ENCODE measurements at regions not wholly inside any gene's neighbourhood (a gene's known extent, or its start where the extent isn't known, plus 50 kb on each side); places are given as distances from the start of the nearest gene placed in this dataset.

DNA sequence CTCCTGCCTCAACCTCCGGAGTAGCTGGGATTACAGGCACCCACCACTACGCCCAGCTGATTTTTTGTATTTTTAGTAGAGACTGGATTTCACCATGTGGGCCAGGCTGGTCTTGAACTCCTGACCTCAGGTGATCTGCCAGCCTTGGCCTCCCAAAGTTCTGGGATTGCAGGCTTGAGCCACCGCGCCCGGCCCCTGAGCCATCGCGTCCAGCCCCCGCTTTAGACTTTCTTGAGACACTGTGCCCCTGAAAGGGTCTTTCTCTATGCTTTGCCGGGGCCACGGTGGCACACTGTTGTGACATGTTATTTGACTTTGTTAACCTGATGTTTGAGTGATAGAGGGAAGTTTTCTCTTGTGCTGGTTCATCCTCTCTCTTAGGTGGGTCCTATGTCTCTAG lies 186.4 kb downstream of the BTG1 start:
- no peak for DNase-seq

DNA sequence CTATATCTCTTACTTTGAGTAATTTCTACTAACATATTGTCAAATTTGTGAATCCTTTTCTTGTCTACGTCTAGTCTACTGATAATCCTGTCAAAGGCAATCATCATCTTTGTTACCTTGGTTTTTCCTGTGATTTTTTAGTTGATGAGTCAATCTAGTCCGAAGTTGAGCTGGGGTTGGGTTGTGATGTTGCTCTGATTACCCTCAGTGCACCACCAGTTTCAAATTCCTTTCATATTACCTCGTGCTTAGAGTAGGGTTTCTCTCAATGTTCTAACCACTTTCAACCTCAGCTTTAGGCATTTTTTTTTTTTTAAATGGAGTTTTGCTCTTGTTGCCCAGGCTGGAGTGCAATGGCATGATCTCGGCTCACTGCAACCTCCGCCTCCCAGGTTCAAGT lies 186.8 kb downstream of the BTG1 start:
- DNase-seq = no peak

DNA sequence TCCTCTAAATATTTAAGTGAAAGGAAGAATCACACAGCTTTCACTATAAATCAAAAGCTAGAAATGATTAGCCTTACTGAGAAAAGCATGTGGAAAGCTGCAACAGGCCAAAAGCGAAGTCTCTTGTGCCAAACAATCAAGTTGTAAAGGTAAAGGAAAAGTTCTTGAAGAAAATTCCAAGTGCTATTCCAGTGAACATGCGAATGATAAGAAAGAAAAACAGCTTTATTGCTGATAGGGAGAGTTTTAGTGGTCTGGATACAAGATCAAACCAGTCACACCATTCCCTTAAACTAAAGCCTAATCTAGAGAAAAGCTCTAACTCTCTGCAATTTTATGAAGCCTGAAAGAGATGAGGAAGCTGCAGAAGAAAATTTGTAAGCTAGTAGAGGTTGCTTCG lies 190.9 kb downstream of the BTG1 start:
- no peak for DNase-seq

DNA sequence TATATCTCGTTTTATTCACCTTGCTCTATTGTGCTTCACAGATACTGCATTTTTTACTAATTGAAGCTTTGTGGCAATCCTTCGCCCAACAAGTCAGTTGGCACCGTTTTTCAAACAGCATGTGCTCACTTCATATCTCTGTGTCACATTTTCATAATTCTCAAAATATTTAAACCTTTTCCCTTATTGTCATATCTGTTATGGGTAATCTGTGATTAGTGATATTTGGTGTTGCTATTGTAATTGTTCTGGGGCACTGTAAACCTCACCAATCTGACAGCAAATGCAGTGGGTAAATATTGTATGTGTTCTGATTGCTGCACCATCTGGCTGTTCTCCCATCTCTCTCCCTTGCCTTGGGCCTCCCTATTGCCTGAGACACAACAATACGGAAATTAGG lies 191.3 kb downstream of the BTG1 start:
- no peak for DNase-seq

GRCh38 chr12:91952916-91953315 lies 192.7 kb downstream of the BTG1 start:
- no peak for DNase-seq

GRCh38 chr12:91951571-91951970 lies 194.1 kb downstream of the BTG1 start:
- no peak for DNase-seq

DNA sequence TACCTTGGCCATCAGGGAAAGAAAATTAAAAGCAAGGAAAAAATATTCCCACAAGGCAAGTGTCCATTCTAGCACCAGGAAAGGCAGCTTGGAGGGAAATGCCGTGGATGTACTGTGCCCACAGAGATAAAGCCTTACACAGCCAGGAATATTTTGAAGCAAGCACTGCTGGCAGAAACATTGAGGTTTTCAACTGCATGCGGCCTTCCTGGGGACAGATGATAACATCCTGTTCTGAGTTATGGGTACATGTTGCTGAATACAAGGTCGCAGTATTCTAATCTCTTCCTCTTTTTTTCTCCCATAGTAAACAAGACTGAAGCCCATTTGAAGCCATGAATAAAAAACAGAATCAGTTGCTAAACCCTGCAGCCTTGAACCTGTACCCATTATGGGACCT lies 197.1 kb downstream of the BTG1 start:
- no peak for DNase-seq

DNA sequence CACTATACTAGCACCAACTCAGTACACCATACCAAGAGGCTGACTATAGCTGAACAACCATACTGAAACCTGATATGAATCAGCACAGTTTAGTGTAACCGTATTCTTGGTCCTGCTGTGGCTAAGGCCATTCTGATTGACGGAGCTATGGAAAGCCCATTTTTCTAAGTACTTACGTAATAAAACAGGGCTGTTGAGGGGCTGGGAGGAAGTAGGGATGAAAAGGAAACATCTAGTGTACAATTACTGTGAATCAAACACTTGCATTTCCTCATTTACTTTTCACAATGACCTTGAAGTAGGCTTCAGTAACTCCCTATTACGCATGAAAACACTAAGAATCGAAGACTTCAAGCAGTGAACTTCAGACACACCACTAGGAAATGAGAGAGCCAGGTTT lies 198.2 kb downstream of the BTG1 start:
- no peak for DNase-seq

- DNase-seq = no peak
Observed at GRCh38 chr12:91944637-91945036, 201.0 kb downstream of the BTG1 start.

DNA sequence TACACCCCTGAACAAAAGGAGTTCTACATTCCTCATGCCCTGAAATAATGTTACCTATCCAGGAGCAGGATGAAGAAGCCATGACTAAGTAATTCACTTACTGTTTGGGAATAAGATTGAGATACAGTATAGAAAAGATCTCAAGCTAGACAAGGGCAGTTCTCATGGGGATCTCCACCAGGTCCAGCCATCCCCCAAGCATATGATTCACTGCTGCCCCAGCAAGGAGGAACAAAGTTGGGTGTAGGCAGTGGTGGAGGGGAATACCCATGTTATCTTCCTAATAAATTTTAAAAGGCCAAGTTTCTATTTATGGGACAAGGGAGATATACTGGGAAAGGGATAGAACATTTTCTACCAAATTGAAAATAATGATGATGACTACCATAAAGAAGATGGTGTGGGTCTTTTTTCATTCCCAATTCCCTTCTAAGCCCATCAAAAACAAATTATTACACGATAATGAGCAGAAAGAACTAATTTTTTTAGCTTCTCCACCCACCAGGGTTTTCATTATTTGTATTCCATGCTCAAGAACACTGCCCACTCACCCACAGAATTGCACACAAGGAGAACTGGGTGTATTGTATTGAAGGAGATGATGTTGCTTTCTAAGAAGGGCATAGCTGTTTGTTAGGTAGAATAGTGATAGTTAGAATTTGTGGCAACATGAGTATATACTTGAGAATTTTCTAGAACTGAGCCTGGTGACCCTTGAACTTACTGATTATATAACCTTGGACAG lies 204.6 kb downstream of the BTG1 start:
- DNase-seq = no peak

- no peak for DNase-seq
Observed at GRCh38 chr12:91940322-91940721, 205.3 kb downstream of the BTG1 start.

DNA sequence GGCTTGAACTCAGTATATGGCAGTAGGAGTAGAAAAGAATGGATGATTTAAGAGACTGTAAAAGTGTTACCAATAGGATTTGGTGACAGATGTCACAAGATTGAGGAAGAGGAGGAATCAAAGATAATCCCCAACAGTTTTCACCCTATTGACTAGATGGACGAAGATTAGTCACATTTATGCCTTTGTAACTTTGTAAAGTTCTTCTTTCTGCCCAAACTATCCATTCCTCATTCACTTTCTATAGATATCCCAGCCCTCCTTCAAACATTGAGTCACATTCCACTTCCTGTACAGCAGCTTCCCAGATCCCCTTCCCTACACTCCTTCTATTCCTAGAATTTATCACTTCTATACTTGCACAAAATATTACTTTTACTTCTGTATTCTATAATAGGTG lies 207.9 kb downstream of the BTG1 start:
- DNase-seq = no peak

DNA sequence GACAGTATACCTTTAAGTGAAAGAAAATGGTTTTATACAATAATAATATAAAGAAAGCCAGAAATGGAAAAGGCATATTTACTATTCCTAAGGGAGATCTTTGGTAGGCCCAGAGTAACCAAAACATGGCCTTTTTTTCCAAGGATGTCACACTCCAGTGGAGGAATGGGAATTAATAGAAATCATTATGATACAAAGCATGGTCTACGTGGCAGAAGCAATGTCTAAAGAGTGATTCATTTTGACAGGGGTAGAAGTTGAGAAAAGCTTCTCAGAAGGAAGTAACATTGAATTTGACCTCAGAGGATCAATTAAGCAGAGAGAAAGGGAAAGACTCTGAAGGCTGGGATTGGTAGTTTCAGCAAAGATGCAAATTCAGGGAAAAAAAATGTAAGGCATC lies 208.6 kb downstream of the BTG1 start:
- DNase-seq = no peak

DNA sequence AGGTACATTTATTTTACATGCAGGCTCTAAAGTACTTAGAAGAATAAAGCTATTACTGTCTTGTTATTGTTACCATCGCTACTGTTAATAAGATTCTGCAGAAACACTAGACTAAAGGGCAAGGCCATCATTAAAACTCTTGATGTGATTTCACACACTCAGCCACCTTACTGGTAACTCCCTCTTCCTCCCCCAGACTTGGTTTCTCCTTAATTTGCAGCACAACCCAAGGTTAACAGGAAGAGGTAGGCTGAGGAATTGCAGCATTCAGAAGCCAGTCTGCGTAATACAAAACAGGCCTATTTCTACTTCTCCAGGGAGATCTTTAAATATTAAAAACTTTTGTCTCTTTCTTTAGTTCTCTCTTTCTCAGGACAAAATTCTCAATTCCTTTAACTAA lies 210.3 kb downstream of the BTG1 start:
- no peak for DNase-seq

- no peak for DNase-seq
Observed at GRCh38 chr12:91931111-91931510, 214.5 kb downstream of the BTG1 start.

DNA sequence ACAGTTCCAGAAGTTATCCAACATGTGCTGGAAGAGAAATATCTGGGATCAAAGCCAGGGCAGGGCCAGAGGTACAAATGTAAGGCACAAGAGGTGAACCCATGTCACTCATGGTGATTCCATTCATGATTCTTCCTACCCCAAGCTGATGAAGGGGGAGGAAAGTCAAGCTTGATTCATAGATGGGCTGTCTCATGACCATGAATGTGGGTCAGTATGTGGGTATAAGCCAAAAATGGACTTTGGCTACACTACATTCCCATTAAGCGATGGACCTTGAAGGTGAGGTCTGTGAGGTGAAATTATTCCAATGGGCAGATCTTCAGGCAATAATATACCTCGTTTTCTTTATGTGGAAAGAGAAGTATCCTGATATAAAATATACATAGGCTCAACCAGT lies 217.1 kb downstream of the BTG1 start:
- DNase-seq = no peak

GRCh38 chr12:91926848-91927247 lies 218.8 kb downstream of the BTG1 start:
- DNase-seq = no peak

GRCh38 chr12:91924827-91925226 lies 220.8 kb downstream of the BTG1 start:
- no peak for DNase-seq

DNA sequence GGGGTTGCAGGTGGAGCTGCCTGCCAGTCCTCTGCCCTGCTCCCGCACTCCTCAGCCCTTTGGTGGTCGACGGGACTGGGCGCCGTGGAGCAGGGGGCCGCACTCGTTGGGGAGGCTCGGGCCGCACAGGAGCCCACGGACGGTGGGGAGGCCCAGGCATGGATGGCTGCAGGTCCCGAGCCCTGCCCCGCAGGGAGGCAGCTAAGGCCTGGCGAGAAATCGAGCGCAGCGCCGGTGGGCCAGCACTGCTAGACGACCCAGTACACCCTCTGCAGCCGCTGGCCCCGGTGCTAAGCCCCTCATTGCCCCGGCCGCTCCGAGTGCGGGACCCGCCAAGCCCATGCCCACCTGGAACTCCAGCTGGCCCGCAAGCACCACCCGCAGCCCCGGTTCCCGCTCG lies 221.8 kb downstream of the BTG1 start:
- DNase-seq = no peak

DNA sequence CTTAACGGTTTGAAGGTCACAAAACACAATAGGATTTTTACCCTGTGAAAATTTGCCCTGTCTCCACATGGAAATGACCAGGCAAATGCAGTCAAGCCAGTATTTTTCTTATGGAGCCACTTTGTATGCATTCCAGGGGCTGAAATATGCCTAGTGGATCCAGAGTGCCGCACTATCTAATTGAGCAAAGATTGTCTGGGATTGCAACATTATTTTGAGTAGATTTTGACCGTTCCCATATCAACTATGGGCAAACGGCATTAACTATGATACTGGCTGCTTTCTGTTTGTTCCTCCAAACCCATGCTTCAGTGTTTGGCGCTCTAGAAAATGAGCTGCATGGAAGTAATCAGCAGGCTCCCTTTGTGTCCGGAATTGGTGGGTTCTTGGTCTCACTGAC lies 223.0 kb downstream of the BTG1 start:
- DNase-seq = no peak

- DNase-seq = no peak
Observed at GRCh38 chr12:91922139-91922538, 223.5 kb downstream of the BTG1 start.

GRCh38 chr12:91921555-91921954 lies 224.1 kb downstream of the BTG1 start:
- no peak for DNase-seq

DNA sequence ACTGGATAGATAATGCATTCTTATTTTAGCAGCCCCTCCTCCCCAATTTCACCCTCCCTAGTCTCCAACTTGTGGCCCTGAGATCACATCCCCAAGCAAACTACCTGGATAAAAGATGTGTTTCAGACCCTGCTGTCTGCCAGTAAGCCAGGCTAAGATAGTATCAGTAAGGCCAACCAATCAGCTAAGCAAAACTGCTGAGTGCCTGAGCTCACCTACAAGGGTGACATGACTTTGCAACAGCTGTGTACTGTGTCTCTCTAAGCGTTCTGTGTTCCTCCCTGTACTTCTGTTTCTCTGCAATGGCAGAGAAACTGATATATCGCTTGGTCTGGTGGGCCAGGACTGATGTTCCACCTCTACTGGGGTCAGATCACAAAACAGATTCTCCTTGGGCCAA lies 224.9 kb downstream of the BTG1 start:
- no peak for DNase-seq

DNA sequence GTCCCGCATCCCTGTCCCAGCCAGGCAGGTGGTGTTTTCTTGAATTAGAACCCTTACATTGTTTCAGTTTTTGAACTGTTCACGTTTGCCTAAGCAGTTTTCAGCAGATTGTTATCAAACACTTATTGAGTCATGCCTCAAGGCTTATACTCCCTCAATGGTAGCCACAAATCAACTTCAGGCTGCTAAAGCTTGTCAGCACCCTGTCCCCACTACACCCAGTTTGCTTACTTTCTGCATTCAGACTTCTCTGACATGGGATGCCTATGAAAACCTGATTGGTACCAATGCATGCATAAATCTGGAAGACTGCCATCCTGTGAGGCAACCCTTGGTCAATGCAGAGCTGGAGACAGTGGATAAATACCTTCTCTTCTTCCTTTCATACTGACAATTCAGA lies 225.4 kb downstream of the BTG1 start:
- no peak for DNase-seq

GRCh38 chr12:91918431-91918830 lies 227.2 kb downstream of the BTG1 start:
- no peak for DNase-seq

DNA sequence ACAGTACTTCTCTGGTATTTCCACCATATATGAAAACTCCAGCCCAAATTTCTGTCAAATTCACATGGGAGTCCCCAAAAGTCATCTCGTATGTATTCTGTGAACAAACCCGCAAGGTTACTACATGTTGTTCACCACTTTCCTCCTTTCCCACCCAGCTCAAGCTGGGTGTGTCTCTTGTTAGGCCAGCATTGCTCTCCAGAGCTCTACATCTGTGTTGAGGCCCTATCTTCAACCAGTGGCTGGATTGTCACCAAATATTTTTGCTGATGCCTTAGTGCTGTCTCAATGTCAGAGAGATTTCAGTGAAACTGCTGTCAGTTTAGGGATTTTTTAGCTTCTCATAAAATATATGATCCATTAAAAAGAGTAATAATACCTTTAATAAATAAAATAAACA lies 230.9 kb downstream of the BTG1 start:
- DNase-seq = no peak
